HT-29 (cell line): ENCODE measurements at regions not wholly inside any gene's neighbourhood (a gene's known extent, or its start where the extent isn't known, plus 50 kb on each side); places are given as distances from the start of the nearest gene placed in this dataset. TPM values are rescaled to one million over a fixed set of nuclear protein-coding genes. Genes with fewer than 3 reads are reported as not detected.

Experiments
- DNase-seq: peaks from one replicate; pipeline ENCODE4 v3.0.0-alpha.2; 2015; ENCODE audit warnings: low spot score
- small RNA-seq: library from RNA; depleted of rRNA; stranded (forward); fragments of <200 nt; gene quantifications from one replicate; pipeline ENCODE3, GENCODE V24; 2014

GRCh38 chr5:73994963-73995362 is 369.0 kb downstream of the ARHGEF28 start:
- peak; percentile 10 for DNase-seq

Small RNA genes lying in the stretch of these regions (small RNA-seq; reads per million reads assigned to genes)
- not detected for gene RN7SL814P
